K562 (cell line): ENCODE measurements at regions not wholly inside any gene's neighbourhood (a gene's known extent, or its start where the extent isn't known, plus 50 kb on each side); places are given as distances from the start of the nearest gene placed in this dataset.

ENCODE experiments used
- ATAC-seq: fragments of 200-7000 bp; cut with Tn5 transposase; 3 replicates; pipeline ENCODE4 v1.9.1; 2020; ENCODE audit warnings: moderate library complexity
- BruUV-seq: library from RNA; stranded (reverse); fragments of 400-500 nt; replicated peaks from 2 replicates; lab custom pipeline; 2021; lab: Mats Ljungman, UMichigan
- CTCF ChIA-PET: fragments of 300-600 bp; formaldehyde crosslinking; extraction: SDS; loops from one replicate; lab custom pipeline; 2021; ENCODE audit warnings: low intra/inter-chr PET ratio; lab: Yijun Ruan, JAX
- POLR2A ChIA-PET: fragments of 300-600, 350-650 bp; sonication (Branson Sonifier 250); formaldehyde crosslinking; extraction: SDS; loops from one replicate; lab custom pipeline; 2021; ENCODE audit warnings: antibody characterized with exemption, inconsistent platforms; lab: Yijun Ruan, JAX
- DNase-seq, 4 experiments: peaks; one replicate each; pipeline versions ENCODE4 v3.0.0 to v3.0.0-alpha.2; 2011 to 2018; ENCODE audit warnings: low spot score in 3 of 4, mixed read lengths in 3 of 4; ENCODE audit errors: extremely low read depth in 1 of 4
- FAIRE-seq: peaks from 2 replicates; lab custom pipeline; 2011; peaks lifted over from hg19 to GRCh38; lab: Jason Lieb, UNC
- H2AFZ ChIP-seq: 2 replicates; pipeline ENCODE4 v1.6.0; 2011; ENCODE audit warnings: low read depth, low read length, control low read depth, inconsistent platforms
- H3K27ac ChIP-seq: fragments of 200-600 bp; 3 replicates; pipeline ENCODE4 v1.8.0; 2011; ENCODE audit warnings: low read depth, mild to moderate bottlenecking, control low read depth, inconsistent platforms, low read length, moderate library complexity, mixed read lengths; ENCODE audit errors: extremely low read depth
- H3K27me3 ChIP-seq, 2 experiments: fragments of 300-600 bp in 1 of 2; 2 replicates in 1 of 2; 3 replicates in 1 of 2; pipeline versions ENCODE4 v1.6.0 to v1.8.0; 2011; ENCODE audit warnings: inconsistent platforms in 2 of 2, low read length in 2 of 2, mild to moderate bottlenecking in 1 of 2, mixed read lengths in 1 of 2, moderate library complexity in 1 of 2; ENCODE audit not compliant: control insufficient read depth in 2 of 2, insufficient read depth in 2 of 2
- H3K36me3 ChIP-seq: fragments of 300-600 bp; 3 replicates; pipeline ENCODE4 v1.8.0; 2011; ENCODE audit warnings: mild to moderate bottlenecking, low read length, inconsistent platforms; ENCODE audit not compliant: control insufficient read depth, insufficient read depth
- H3K4me1 ChIP-seq, 2 experiments: fragments of 200-600 bp in 1 of 2; replicated peaks in 1 of 2; 2 replicates in 1 of 2; 3 replicates in 1 of 2; pipeline versions ENCODE4 v1.5.1 to v1.8.0; 2011; ENCODE audit warnings: inconsistent platforms in 2 of 2, low read length in 2 of 2, mild to moderate bottlenecking in 1 of 2, mixed read lengths in 1 of 2, moderate library complexity in 1 of 2; ENCODE audit not compliant: control insufficient read depth in 2 of 2, insufficient read depth in 2 of 2
- H3K4me2 ChIP-seq: 2 replicates; pipeline ENCODE4 v1.6.1; 2011; ENCODE audit warnings: low read length, control low read depth, inconsistent platforms, mixed read lengths; ENCODE audit not compliant: insufficient read depth
- H3K4me3 ChIP-seq: fragments of 200-600 bp; sonication (generic), shearing (Covaris generic); 2 replicates; pipeline ENCODE4 v1.5.1; 2016; ENCODE audit warnings: control low read depth, inconsistent platforms
- H3K79me2 ChIP-seq: fragments of 200-600 bp; 3 replicates; pipeline ENCODE4 v1.8.0; 2011; ENCODE audit warnings: low read length, inconsistent platforms; ENCODE audit not compliant: control insufficient read depth, insufficient read depth
- H3K9ac ChIP-seq, 2 experiments: 2 replicates each; pipeline versions ENCODE4 v1.6.0 to v1.6.1; 2011; ENCODE audit warnings: low read depth in 2 of 2, low read length in 2 of 2, control low read depth in 1 of 2, inconsistent platforms in 1 of 2, mild to moderate bottlenecking in 1 of 2, mixed read lengths in 1 of 2; ENCODE audit not compliant: insufficient read depth in 1 of 2
- H3K9me1 ChIP-seq: one replicate; pipeline ENCODE4 v1.6.0; 2011; ENCODE audit warnings: inconsistent platforms, mild to moderate bottlenecking, low read length, moderate library complexity; ENCODE audit not compliant: control insufficient read depth, insufficient read depth
- H3K9me3 ChIP-seq: replicated peaks from 2 replicates; pipeline ENCODE4 v1.5.1; 2011; ENCODE audit warnings: low read depth, low read length, inconsistent platforms; ENCODE audit not compliant: control insufficient read depth, insufficient read depth
- H4K20me1 ChIP-seq: replicated peaks from 2 replicates; pipeline ENCODE4 v1.6.1; 2011; ENCODE audit warnings: low read length, inconsistent platforms, mixed read lengths; ENCODE audit not compliant: control insufficient read depth, insufficient read depth
- AFF4 ChIP-seq: sonication (generic); formaldehyde crosslinking; IDR thresholded peaks from 2 replicates; pipeline ENCODE4 v1.8.0; 2023; ENCODE audit warnings: mild to moderate bottlenecking, missing genetic modification reagents
- FUS ChIP-seq: fragments of 200-400 bp; formaldehyde crosslinking; optimal IDR thresholded peaks from 2 replicates; pipeline ENCODE3; 2017; ENCODE audit warnings: low read depth, low read length
- HMG20B ChIP-seq: fragments of 250-450 bp; sonication (Bioruptor Pico); IDR thresholded peaks from 2 replicates; pipeline ENCODE4 v1.5.0; 2021; ENCODE audit warnings: mild to moderate bottlenecking
- HNRNPUL1 ChIP-seq: fragments of 200-400 bp; formaldehyde crosslinking; IDR thresholded peaks from 2 replicates; pipeline ENCODE4 v1.6.1; 2017; ENCODE audit warnings: low read length
- MECOM ChIP-seq: fragments of 250-450 bp; sonication (Bioruptor Pico); IDR thresholded peaks from 2 replicates; pipeline ENCODE4 v1.8.0; 2022; ENCODE audit warnings: inconsistent platforms
- MEF2D ChIP-seq: conservative IDR thresholded peaks from 2 replicates; pipeline ENCODE4 v1.6.1; 2016; ENCODE audit warnings: low read depth, missing genetic modification characterization, missing compliant biosample characterization
- NCOA1 ChIP-seq: fragments of 450-650 bp; IDR thresholded peaks from 2 replicates; pipeline ENCODE4 v1.6.1; 2016; ENCODE audit warnings: low read depth
- PHB ChIP-seq: fragments of 250-450 bp; sonication (Bioruptor Pico); IDR thresholded peaks from 2 replicates; pipeline ENCODE4 v1.5.0; 2021
- POLR2A ChIP-seq: fragments of 450-650 bp; conservative IDR thresholded peaks from 2 replicates; pipeline ENCODE4 v1.6.1; 2016
- POLR3G ChIP-seq: IDR thresholded peaks from 2 replicates; pipeline ENCODE4 v1.6.1; 2011; ENCODE audit not compliant: insufficient read length, insufficient replicate concordance; ENCODE audit errors: extremely low read depth
- RBBP5 ChIP-seq: fragments of 200-600 bp; sonication (generic); IDR thresholded peaks from 2 replicates; pipeline ENCODE4 v1.6.1; 2012; ENCODE audit warnings: borderline replicate concordance, mild to moderate bottlenecking, low read length, control low read depth, inconsistent platforms; ENCODE audit not compliant: insufficient read depth, poor library complexity, severe bottlenecking
- SAFB2 ChIP-seq: fragments of 200-400 bp; formaldehyde crosslinking; IDR thresholded peaks from 2 replicates; pipeline ENCODE4 v1.6.1; 2018; ENCODE audit warnings: borderline replicate concordance, low read length, low read depth, moderate library complexity; ENCODE audit not compliant: severe bottlenecking
- SNRNP70 ChIP-seq: fragments of 200-400 bp; formaldehyde crosslinking; optimal IDR thresholded peaks from 2 replicates; pipeline ENCODE3; 2017; ENCODE audit warnings: low read depth, low read length
- ZBTB17 ChIP-seq: fragments of 450-650 bp; formaldehyde crosslinking; IDR thresholded peaks from 2 replicates; pipeline ENCODE4 v1.4.0; 2020; ENCODE audit warnings: mild to moderate bottlenecking
- ZNF239 ChIP-seq: fragments of 250-450 bp; sonication (Bioruptor Pico); IDR thresholded peaks from 2 replicates; pipeline ENCODE4 v1.4.0; 2020; ENCODE audit warnings: mild to moderate bottlenecking
- ZNF583 ChIP-seq: fragments of 250-450 bp; sonication (Bioruptor Pico); IDR thresholded peaks from 2 replicates; pipeline ENCODE4 v1.4.0; 2020
- ZNF695 ChIP-seq: fragments of 450-650 bp; formaldehyde crosslinking; IDR thresholded peaks from 2 replicates; pipeline ENCODE4 v1.4.0; 2020; ENCODE audit warnings: mild to moderate bottlenecking, moderate library complexity
- WGBS: fragments of 100-300 bp; shearing (Covaris generic); methylation state at CpG from one replicate; pipeline ENCODE4 v1.1.6; 2016; ENCODE audit warnings: low coverage, mixed read lengths; ENCODE audit not compliant: insufficient coverage; ENCODE audit errors: missing lambda C conversion rate; 5-methylcytosine and 5-hydroxymethylcytosine counted together
- in situ Hi-C: fragments of 300-500 bp; cut with MboI; formaldehyde crosslinking; loops from 4 replicates; pipeline ENCODE4 v1.15.0; 2018; ENCODE audit warnings: inconsistent platforms, mixed read lengths
- intact Hi-C: fragments of 100-400 bp; cut with micrococcal nuclease; formaldehyde crosslinking; loops from 2 replicates; pipeline ENCODE4 v1.14.2; 2022

GRCh38 chr4:148800940-148801339 lies 358.7 kb upstream of the NR3C2 start:
- Histone ChIP-seq H3K9me3 (no peaks in the 10 kb centered on the region), H2AFZ (no peak overlapping the region), H3K27me3 (no peaks in the 10 kb centered on the region), H4K20me1 (no peaks in the 10 kb centered on the region), H3K4me1 (no peaks in the 10 kb centered on the region), H3K9me1 (no peaks in the 10 kb centered on the region), H3K27ac (no peak overlapping the region), H3K4me2 (no peak overlapping the region), H3K4me3 (no peak overlapping the region), H3K36me3 (no peaks in the 10 kb centered on the region), H3K9ac (no peak overlapping the region), H3K79me2 (no peaks in the 10 kb centered on the region)
- no peak for FAIRE-seq
- no peak for ATAC-seq
- CTCF ChIA-PET, result no interaction called here
- in situ Hi-C loops, result no loop called here
- TF ChIP-seq ZNF695 (CRISPR knock-in tag) (no peak), PHB (CRISPR knock-in tag) (no peak), ZNF583 (no peak), HNRNPUL1 (no peak), POLR2A (no peak), FUS (no peak), POLR3G (no peak), MEF2D (tag) (no peak), AFF4 (no peak), MECOM (CRISPR knock-in tag) (no peak), NCOA1 (no peak), HMG20B (no peak), SNRNP70 (no peak), RBBP5 (no peak), ZBTB17 (CRISPR knock-in tag) (no peak), ZNF239 (CRISPR knock-in tag) (no peak), SAFB2 (no peak)
- no TSS peak for BruUV-seq
- intact Hi-C loops, result no loop called here
- WGBS, result 0% methylated on average over 3 of the region's 4 CpGs
- no peak for DNase-seq
- POLR2A ChIA-PET, result no interaction called here
